ENCODE measurements at regions not wholly inside any gene's neighbourhood (a gene's known extent, or its start where the extent isn't known, plus 50 kb on each side); places are given as distances from the start of the nearest gene placed in this dataset.

DNA sequence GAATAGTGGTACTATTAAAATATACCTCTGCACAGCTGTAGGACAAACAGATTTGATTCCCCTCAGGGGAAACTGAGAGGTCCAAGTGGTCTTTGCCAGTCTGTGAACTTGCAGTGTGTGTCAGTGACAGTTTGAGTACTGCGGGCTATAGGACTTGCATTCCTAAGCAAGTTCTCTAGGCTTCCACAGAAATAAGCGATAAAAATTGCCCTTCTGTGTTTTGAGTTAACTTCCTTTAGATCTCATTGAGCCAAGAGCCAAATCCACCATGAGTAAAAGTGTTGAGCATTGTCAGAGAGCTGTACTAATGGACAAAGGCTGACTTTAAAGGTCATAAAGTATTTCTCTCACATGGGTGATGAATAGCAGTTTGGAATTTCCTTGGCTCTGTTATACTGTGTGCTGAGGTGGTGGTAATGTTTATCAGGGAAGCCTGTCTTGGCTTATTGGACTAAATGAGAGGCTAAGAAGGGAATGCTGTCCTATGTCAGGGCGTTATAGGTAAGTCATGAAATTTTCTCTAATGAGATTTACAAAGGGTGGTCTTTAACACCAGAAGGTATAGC lies 122.6 kb upstream of the MAP3K7 start:
- H3K4me3 Mint-ChIP-seq, result no peak overlapping the region
- peaks cover 10% of the 10 kb centered on the region for H3K27me3 Mint-ChIP-seq
- no peaks in the 10 kb centered on the region for H3K4me1 Mint-ChIP-seq
- no peak for DNase-seq
- H3K9me3 Mint-ChIP-seq, result no peaks in the 10 kb centered on the region
- no peak overlapping the region for H3K27ac Mint-ChIP-seq
- ATAC-seq, result no peak

DNA sequence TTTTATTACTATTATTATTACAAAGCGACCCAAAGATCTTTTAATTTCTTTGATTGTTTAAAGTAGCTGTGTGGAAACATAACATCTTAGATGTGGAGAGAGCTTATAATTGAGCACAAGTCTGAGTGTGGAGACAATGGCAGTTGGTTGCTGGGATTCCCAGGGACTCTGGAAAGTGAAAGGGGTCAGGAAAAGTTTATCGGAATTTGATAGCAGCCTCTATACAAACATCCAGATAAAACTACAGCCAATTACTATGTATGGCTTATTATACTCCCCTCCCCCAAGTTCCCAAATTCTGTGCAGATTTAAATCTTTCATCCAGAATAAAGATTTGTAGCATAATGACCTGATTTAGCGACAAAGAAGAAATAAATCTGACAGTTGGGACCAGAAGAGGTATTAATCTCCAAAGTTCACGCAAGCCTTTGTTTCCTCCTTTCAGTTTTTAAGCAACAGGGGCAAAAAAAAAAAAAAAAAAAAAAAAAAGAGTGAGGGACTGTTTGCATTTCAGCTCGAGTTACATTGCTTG lies 121.4 kb upstream of the MAP3K7 start:
- no peaks in the 10 kb centered on the region for H3K9me3 Mint-ChIP-seq
- no peak overlapping the region for H3K4me3 Mint-ChIP-seq
- ATAC-seq (no peak), DNase-seq (no peak)
- no peaks in the 10 kb centered on the region for H3K4me1 Mint-ChIP-seq
- no peak overlapping the region for H3K27ac Mint-ChIP-seq
- H3K27me3 Mint-ChIP-seq, result peaks cover 10% of the 10 kb centered on the region

DNA sequence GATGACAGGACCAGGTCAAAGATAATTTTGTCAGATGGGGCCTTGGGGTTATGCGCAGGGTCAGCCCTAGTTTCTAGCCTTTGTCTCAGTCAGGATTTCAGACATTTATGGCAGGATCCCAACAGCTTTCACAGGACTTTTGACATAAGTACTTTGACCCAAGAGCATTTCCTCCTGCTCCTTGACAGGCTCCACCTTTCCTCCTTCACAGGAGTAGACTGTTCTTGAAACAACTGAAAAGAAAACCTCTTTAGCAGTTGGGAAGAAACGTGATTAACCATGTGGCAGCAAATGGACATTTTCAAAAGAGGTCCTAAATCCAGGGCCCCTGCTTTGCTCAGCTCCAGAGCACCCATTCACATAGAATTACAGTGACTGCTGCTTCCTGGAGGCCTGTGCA lies 120.4 kb upstream of the MAP3K7 start:
- ATAC-seq (no peak), DNase-seq (no peak)
- H3K4me1 Mint-ChIP-seq, result no peaks in the 10 kb centered on the region
- no peak overlapping the region for H3K27ac Mint-ChIP-seq
- no peaks in the 10 kb centered on the region for H3K9me3 Mint-ChIP-seq
- peaks cover 10% of the 10 kb centered on the region for H3K27me3 Mint-ChIP-seq
- no peak overlapping the region for H3K4me3 Mint-ChIP-seq

DNA sequence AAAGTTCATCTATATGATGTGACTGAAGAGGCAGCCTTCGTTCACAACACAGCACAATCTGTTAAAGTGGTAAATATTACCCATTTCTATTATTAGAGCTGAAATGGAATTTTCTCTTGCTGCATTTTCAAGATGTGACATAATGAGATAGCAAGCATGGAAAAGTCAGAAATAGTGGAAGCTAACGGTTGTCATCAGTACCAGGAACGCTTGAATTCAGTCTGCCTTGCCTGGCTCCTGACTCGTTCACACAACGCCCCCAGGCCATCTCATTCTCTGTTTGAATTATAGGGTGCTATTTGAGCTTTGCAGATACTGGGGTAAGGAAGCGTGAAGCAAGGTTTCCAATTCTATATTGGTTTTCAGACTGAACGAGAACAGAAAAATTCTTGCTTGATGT lies 116.5 kb upstream of the MAP3K7 start:
- no peak for DNase-seq

DNA sequence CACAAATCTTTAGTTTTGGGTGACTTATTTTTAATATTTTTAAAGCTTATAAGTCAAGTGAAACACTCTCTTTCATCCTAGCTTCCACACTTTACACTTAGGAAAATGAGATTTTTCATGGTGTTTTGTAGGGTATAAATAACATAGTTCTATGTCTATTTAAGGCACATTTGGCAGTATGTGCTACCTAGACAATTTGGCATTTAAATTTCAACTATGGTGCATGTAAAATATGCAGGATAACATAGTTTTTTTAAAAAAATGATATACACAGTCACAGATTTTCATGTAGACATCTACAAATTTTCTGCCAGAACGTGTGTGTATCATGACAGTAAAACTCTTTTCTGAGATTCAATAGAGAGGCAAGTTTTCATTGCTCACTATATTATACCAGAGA lies 115.1 kb upstream of the MAP3K7 start:
- no peaks in the 10 kb centered on the region for H3K9me3 Mint-ChIP-seq
- H3K27me3 Mint-ChIP-seq, result no peaks in the 10 kb centered on the region
- no peak overlapping the region for H3K27ac Mint-ChIP-seq
- DNase-seq (no peak), ATAC-seq (no peak)
- H3K4me1 Mint-ChIP-seq, result peaks cover 11% of the 10 kb centered on the region
- H3K4me3 Mint-ChIP-seq, result no peak overlapping the region

More for the DNA sequence above, 116.5 kb upstream of the MAP3K7 start:
- Mint-ChIP-seq H3K9me3 (no peaks in the 10 kb centered on the region), H3K27me3 (peaks cover 3% of the 10 kb centered on the region), H3K4me1 (peaks cover 11% of the 10 kb centered on the region), H3K27ac (no peak overlapping the region), H3K4me3 (no peak overlapping the region)
- no peak for ATAC-seq

DNA sequence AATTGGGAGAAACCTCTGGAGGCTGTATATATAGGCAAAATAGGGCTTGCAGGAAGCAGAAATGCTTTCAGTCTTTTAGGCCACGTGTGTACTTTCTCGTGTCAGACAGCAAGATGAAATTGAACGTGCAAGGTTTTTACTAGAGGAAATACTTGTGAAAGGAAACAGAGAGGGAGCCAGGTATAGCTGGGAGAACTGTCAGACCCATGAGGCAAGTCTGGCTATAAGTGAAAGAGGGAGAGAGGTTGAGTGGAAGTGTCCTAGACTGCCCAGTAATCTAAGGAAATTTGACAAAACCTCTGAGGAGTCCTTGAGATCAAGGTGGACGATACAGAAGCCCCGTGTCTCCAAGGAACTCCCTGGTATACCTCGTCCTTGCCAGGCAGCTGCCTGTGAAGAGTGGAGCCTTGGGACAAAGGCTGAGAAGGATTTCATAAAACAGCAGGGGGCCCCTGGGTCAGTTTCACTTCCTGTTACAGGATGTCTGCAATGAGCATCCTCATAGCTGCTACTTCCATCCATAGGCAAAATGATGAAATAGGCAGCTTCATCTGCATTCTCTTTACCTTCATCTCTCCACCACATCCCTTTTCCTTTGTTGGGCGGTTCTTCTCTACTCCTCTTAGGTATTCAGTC lies 114.4 kb upstream of the MAP3K7 start:
- peak; percentile 83 for ATAC-seq
- H3K9me3 Mint-ChIP-seq, result no peaks in the 10 kb centered on the region
- peak in 1 of 2 donors; percentile 21 for DNase-seq
- H3K27ac Mint-ChIP-seq, result peak overlapping the region in 1 of 2 donors; percentile 14
- no peaks in the 10 kb centered on the region for H3K27me3 Mint-ChIP-seq
- peaks cover 11% of the 10 kb centered on the region for H3K4me1 Mint-ChIP-seq
- peak overlapping the region; percentile 4 to 39 for H3K4me3 Mint-ChIP-seq

DNA sequence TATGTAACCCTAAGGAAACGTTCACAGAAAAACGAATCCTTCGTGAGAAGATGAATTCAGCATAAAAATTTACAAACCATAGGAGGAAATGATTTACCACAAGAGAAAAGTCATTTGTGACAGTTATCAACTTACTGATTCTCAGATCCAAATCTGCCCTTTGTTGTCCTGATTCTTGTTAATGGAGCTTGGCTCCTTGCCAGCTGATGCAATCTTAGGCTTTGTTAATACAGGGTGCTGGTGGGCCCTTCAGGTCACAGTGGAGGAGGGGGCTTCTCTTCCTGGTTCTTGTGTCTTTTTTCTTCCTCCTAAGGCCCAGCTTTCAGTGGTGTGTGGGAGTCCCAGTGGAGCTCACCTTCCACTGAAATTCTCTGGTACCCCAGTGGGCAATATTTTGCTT lies 108.4 kb upstream of the MAP3K7 start:
- H3K27ac Mint-ChIP-seq, result peak overlapping the region in 1 of 2 donors; percentile 29
- DNase-seq (no peak), ATAC-seq (no peak)
- H3K4me3 Mint-ChIP-seq, result no peak overlapping the region
- peaks cover 18% of the 10 kb centered on the region for H3K27me3 Mint-ChIP-seq
- no peaks in the 10 kb centered on the region for H3K4me1 Mint-ChIP-seq
- peaks cover 0 to 7% of the 10 kb centered on the region in 2 donors for H3K9me3 Mint-ChIP-seq

DNA sequence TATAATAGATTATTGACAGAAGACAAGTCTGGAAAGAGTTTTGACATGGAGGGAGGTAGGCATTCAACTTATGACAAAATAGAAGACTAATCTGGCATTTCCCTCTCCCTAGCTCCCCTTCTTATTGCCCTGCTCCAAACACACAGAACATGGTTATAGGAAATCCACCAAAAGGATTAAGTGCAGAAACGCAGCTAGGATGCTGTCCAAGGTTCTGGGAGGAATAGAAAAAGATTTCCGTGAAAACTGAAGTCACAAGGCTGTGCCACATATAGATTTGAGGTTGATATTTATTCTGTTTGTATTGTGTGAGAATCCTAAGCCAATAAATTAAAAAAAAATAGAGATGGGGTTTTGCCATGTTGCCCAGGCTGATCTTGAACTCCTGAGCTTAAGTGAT lies 107.9 kb upstream of the MAP3K7 start:
- H3K27me3 Mint-ChIP-seq, result peaks cover 18% of the 10 kb centered on the region

DNA sequence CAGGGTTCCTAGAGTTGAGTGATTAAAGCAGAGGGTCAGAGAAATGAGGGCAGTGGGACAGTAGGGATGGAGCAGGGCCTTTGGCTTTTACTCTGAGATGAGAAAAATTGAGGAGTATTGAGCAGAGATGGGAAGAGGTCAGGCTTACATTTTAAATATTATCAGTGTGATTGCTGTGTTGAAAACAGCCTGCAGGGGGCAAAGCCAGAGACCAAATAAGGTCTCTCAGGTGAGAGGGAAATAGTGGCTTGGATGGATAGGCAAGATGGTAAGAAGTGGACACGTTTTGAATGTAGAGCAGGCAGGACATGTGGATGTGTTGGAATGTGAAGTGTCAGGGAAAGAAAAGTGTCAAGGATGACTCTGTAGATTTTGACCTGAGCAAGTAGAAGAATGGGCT lies 105.0 kb upstream of the MAP3K7 start:
- Mint-ChIP-seq H3K27me3 (peaks cover 18% of the 10 kb centered on the region), H3K4me1 (no peaks in the 10 kb centered on the region), H3K9me3 (peaks cover 0 to 7% of the 10 kb centered on the region in 2 donors), H3K4me3 (no peak overlapping the region), H3K27ac (no peak overlapping the region)
- DNase-seq (no peak), ATAC-seq (no peak)

More for the DNA sequence above, 107.9 kb upstream of the MAP3K7 start:
- Mint-ChIP-seq H3K9me3 (peaks cover 0 to 7% of the 10 kb centered on the region in 2 donors), H3K4me3 (no peak overlapping the region), H3K27ac (no peak overlapping the region), H3K4me1 (no peaks in the 10 kb centered on the region)
- ATAC-seq (no peak), DNase-seq (no peak)

DNA sequence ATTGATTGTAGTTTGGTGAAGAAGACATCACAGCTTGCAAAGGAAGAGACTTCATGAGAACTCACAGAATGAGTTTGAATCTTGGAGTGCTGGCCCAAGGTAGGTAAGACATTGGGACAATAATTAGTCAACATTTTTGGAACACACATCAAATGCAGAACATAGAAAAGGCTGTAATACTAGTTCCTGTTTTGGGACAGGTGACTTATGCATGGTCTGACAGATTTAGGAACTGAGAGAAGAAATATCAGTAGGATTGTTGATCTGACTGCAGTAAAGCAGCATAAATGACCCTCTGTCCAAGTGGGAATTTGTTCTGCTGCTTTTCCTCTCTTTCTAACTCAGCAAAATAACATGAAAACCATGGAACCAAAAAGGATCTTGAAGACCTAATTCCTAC lies 102.3 kb upstream of the MAP3K7 start:
- Mint-ChIP-seq H3K4me1 (no peaks in the 10 kb centered on the region), H3K27me3 (peaks cover 12% of the 10 kb centered on the region), H3K9me3 (peaks cover 0 to 7% of the 10 kb centered on the region in 2 donors), H3K4me3 (no peak overlapping the region), H3K27ac (no peak overlapping the region)
- DNase-seq (no peak), ATAC-seq (no peak)

DNA sequence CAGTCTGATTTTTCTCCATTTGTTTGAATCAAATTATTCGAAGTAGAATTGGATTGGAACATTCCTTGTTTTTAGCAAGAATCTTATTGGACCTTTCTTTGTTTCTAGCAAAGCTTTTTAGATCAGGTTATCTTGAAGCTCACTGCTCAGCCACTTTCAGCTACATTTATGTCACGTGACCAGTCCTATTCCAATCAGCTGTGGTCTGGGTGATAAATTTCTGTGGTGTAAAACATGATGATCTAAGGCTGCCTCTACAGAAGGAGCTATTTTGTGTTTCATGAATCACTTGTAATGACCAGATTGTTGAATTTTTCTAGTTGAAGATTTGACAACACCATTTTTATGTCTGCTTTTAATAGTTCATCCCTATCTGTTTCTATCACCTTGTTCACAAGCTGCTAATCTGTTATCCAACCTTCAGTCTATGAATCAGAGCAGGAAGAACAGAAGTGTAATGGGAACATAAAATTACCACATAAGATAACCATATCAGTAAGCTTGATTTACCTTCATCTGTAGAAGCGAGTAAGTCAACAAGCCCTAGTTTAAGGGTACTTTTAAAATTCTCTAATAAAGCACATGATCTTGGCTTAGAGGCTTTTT lies 101.0 kb upstream of the MAP3K7 start:
- Mint-ChIP-seq H3K9me3 (peaks cover 0 to 7% of the 10 kb centered on the region in 2 donors), H3K4me1 (no peaks in the 10 kb centered on the region), H3K27me3 (peaks cover 9% of the 10 kb centered on the region), H3K4me3 (no peak overlapping the region), H3K27ac (no peak overlapping the region)
- DNase-seq (no peak), ATAC-seq (no peak)

DNA sequence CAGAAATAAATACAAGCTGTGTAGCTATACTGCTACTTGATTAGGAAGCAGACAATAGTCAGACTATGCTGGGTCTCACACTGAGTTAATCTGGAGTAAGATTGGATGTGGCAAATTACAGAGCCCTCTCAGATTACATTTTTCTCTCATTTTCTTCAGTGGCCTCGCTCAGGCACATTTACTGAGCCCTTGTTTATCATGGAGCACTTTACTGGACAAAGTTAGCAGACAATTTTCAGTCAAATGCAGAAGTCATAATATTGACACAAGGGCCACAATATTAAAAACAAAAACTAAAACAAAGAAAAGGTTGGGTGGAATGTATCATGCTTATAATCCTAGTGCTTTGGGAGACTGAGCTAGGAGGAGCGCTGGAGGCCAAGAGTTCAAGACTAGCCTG lies 95.0 kb upstream of the MAP3K7 start:
- no peak for DNase-seq
- H3K27ac Mint-ChIP-seq, result no peak overlapping the region
- ATAC-seq, result no peak
- no peaks in the 10 kb centered on the region for H3K9me3 Mint-ChIP-seq
- H3K4me1 Mint-ChIP-seq, result no peaks in the 10 kb centered on the region
- H3K27me3 Mint-ChIP-seq, result no peaks in the 10 kb centered on the region
- no peak overlapping the region for H3K4me3 Mint-ChIP-seq

DNA sequence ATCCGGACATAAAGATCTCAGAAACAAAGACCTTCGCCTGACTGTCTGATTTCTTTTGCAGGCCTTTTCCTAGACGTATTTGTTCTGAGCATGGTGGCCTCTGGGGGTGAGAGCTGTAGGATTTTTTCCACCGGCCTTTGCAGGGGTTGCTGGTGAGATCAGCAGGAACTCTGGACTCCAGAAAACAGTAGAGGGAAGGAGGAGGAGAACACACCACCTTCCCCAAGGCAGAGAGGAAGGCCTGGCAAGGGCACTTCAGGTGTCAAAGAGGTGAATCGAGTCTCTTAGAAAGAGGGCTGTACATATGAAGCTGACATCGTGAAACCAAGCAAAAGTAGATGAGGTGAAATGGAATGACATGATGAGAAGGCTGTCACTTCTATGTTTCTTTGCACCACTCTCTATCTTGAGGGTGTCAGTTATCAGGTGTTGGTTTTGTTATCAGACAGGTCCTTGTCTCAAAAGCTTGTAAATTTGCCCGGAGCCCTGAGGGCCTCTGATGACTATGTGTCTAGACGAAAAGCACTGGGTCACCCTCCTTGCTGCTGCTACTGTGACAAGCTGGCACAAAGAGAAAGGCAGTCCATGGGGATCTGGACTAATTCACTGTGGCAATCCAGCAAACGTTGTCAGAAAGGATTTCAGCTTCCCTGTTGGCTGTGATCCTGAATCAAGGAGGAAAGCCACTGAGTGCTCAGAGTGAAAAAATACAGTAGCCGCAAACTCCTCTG lies 91.3 kb upstream of the MAP3K7 start:
- Mint-ChIP-seq H3K4me3 (no peak overlapping the region), H3K27ac (no peak overlapping the region), H3K27me3 (peaks cover 11% of the 10 kb centered on the region), H3K9me3 (no peaks in the 10 kb centered on the region), H3K4me1 (no peaks in the 10 kb centered on the region)
- no peak for ATAC-seq
- no peak for DNase-seq

DNA sequence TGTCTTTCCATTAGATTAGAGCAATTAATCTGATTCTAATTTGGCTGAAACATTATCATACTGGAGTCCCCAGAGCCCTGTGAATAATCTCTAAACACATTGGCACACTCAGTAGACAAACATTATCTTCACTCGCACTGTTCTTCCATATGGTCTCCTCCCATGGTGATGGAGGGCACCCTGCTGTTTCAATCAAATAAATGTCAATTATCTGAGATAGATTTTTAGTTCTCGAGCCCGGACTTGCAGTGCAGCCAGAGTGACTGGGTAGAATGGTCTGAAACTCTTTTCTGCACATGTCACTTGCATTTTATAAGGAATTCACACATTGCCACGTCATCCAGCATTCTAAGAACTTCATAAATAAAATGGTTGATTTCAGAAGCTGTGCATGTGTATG lies 90.6 kb upstream of the MAP3K7 start:
- H3K4me3 Mint-ChIP-seq, result no peak overlapping the region
- no peak overlapping the region for H3K27ac Mint-ChIP-seq
- H3K9me3 Mint-ChIP-seq, result no peaks in the 10 kb centered on the region
- ATAC-seq (no peak), DNase-seq (no peak)
- H3K27me3 Mint-ChIP-seq, result peaks cover 11% of the 10 kb centered on the region
- H3K4me1 Mint-ChIP-seq, result no peaks in the 10 kb centered on the region

DNA sequence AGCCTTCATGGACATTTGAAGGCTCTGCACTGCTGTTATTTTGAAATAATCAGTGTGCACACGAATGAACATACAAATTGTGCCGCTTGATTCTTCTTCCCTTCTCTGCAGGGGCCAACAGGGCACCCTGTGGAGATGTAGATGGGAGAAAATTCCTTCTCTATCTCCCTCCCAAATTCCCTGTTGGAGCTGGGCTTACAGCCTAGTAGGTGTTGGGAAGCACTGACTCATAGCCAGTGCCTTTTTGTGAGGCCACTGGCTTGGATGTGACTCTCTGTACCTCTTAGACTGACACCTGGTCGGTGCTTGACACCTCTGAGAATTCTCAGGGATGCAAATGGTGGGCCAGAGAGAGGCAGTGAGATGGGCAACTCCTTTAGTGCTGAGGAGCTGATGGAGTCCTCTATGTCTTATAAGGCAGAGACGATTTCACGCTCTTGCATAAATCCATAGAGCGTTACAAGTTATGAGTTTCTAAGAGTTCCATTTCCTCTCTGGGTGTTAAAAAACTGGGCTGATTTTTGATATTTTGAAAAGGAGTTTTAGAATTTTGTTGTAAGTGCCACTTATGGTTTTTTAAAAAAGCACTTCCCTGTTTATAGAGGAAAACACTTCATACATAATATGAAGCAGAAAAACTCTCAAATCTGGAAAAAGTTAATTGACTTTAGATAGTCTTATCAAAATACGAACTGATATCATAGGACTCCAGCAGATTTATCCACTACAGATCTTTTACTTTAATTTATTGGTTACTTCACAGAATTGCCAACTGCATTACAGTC lies 89.8 kb upstream of the MAP3K7 start:
- Mint-ChIP-seq H3K4me1 (no peaks in the 10 kb centered on the region), H3K27me3 (peaks cover 11% of the 10 kb centered on the region), H3K27ac (no peak overlapping the region), H3K9me3 (no peaks in the 10 kb centered on the region), H3K4me3 (no peak overlapping the region)
- ATAC-seq, result no peak
- no peak for DNase-seq

Data from stimulated activated naive CD8-positive, alpha-beta T cell treated with anti-CD3 and anti-CD28 coated beads, Interleukin-15, amount 100 ng/mL, for 72 hours (primary cell).